HG02623 (cell line): ENCODE measurements at regions not wholly inside any gene's neighbourhood (a gene's known extent, or its start where the extent isn't known, plus 50 kb on each side); places are given as distances from the start of the nearest gene placed in this dataset.
"Not testable (repeated sequence)": the region's sequence is repeated elsewhere in the genome, so short reads cannot be mapped to it uniquely, and the experiment has no call there.

Experiments used
- ATAC-seq: cut with Tn5 transposase; IDR thresholded peaks from one replicate; pipeline ENCODE4 v1.9.1; 2021; ENCODE audit warnings: moderate library complexity; ENCODE audit not compliant: unreplicated experiment

- ATAC-seq = no peak
Observed at GRCh38 chr3:94472511-94472910, 409.6 kb downstream of the NSUN3 start.

- ATAC-seq = no peak
Observed at GRCh38 chr3:94481226-94481898, 418.5 kb downstream of the NSUN3 start.

GRCh38 chr3:94482686-94483085, 419.8 kb downstream of the NSUN3 start:
- no peak for ATAC-seq

GRCh38 chr3:94483403-94483802, 420.5 kb downstream of the NSUN3 start:
- ATAC-seq = no peak

- ATAC-seq = no peak
Observed at GRCh38 chr3:94494992-94495391, 432.1 kb downstream of the NSUN3 start.

- ATAC-seq = no peak
Observed at GRCh38 chr3:94500146-94500545, 437.3 kb downstream of the NSUN3 start.

GRCh38 chr3:94507354-94507753, 444.5 kb downstream of the NSUN3 start:
- not testable (repeated sequence) for ATAC-seq

GRCh38 chr3:94512876-94513275, 450.0 kb downstream of the NSUN3 start:
- no peak for ATAC-seq

GRCh38 chr3:94513600-94513999, 450.7 kb downstream of the NSUN3 start:
- no peak for ATAC-seq

GRCh38 chr3:94515983-94516382, 453.1 kb downstream of the NSUN3 start:
- no peak for ATAC-seq

GRCh38 chr3:94520364-94520763, 457.5 kb downstream of the NSUN3 start:
- no peak for ATAC-seq

GRCh38 chr3:94522488-94522887, 459.6 kb downstream of the NSUN3 start:
- ATAC-seq = no peak

- ATAC-seq = no peak
Observed at GRCh38 chr3:94524102-94524919, 461.4 kb downstream of the NSUN3 start.

- no peak for ATAC-seq
Observed at GRCh38 chr3:94525043-94525442, 462.2 kb downstream of the NSUN3 start.

GRCh38 chr3:94529816-94530215, 467.0 kb downstream of the NSUN3 start:
- no peak for ATAC-seq

GRCh38 chr3:94532951-94533350, 470.1 kb downstream of the NSUN3 start:
- no peak for ATAC-seq

GRCh38 chr3:94539937-94540336, 477.1 kb downstream of the NSUN3 start:
- no peak for ATAC-seq

- no peak for ATAC-seq
Observed at GRCh38 chr3:94543161-94543560, 480.3 kb downstream of the NSUN3 start.

- no peak for ATAC-seq
Observed at GRCh38 chr3:94544131-94544789, 481.4 kb downstream of the NSUN3 start.

GRCh38 chr3:94548581-94549316, 485.9 kb downstream of the NSUN3 start:
- no peak for ATAC-seq

- ATAC-seq = no peak
Observed at GRCh38 chr3:94561094-94561493, 498.2 kb downstream of the NSUN3 start.
